ENCODE measurements at regions not wholly inside any gene's neighbourhood (a gene's known extent, or its start where the extent isn't known, plus 50 kb on each side); places are given as distances from the start of the nearest gene placed in this dataset.

DNA sequence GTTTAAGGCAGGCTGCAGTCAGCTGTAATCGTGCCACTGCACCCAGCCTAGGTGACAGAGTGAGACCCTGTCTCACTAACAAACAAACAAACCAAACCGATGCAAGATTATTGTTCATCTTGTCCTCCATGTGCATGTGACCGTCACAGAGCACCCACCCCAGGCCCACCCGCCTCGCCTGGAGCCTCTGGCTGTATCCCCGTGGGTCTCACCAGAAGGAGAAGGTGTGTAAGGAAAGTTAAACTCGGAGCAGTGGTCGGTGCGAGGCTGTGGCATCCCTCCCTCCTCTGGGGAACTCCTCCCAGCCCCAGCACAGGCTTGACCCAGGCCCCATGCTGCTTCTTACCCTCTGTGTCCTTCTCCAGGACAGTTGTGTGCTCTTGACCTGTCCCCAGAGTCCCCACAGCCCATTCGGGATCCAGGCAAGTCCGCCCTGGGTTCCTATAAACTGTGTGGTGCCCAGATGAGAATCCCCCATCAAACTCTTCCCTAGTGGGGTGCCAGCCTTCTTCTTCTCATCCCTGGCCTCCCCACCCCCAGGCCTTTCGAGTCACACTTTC lies 318.4 kb downstream of the AJAP1 start:
- no peaks in the 10 kb centered on the region for H3K36me3 Mint-ChIP-seq
- peaks cover 3% of the 10 kb centered on the region for H3K27me3 Mint-ChIP-seq
- no peaks in the 10 kb centered on the region for H3K4me1 Mint-ChIP-seq (ENCODE audit: low read depth)
- H3K27ac Mint-ChIP-seq, result no peak overlapping the region
- H3K9me3 Mint-ChIP-seq (ENCODE audit: low read depth), result no peaks in the 10 kb centered on the region
- no peak overlapping the region for H3K4me3 Mint-ChIP-seq

- Mint-ChIP-seq H3K4me3 (no peak overlapping the region), H3K36me3 (no peaks in the 10 kb centered on the region), H3K9me3 (ENCODE audit: low read depth) (no peaks in the 10 kb centered on the region), H3K27me3 (peaks cover 7% of the 10 kb centered on the region), H3K27ac (no peak overlapping the region), H3K4me1 (ENCODE audit: low read depth) (no peaks in the 10 kb centered on the region)
Measured at GRCh38 chr1:4971666-4972065, 317.3 kb downstream of the AJAP1 start.

- Mint-ChIP-seq H3K9me3 (ENCODE audit: low read depth) (no peaks in the 10 kb centered on the region), H3K27me3 (peaks cover 9% of the 10 kb centered on the region), H3K4me3 (no peak overlapping the region), H3K36me3 (no peaks in the 10 kb centered on the region), H3K27ac (no peak overlapping the region), H3K4me1 (ENCODE audit: low read depth) (no peaks in the 10 kb centered on the region)
Measured at GRCh38 chr1:4970532-4970931, 316.1 kb downstream of the AJAP1 start.

DNA sequence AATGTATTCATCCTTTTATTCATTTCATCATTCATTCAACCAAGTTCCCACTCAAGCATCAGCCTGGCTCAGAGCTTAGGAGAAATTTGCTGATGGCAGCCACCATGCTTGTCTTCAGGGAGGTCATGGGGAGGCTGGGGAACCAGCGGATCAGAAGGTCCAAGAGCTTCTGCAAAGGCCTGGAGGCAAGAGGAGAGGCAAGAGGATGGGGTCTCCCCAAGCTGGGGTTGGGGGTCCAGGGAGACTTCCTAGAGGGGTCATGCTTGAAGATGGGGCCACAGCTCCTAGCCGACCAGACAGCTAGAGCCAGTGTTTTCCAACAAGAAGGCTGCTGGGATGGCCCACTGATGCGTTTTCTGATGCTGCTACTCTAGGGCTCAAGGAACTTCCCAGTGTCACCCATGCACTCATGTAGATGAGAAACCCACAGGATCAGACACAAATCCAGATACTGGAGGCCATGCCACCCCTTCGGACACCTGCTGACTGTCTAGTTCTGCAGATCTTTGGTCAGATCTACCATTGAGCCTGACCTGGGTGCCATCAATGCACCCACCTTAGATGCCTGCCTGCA lies 315.2 kb downstream of the AJAP1 start:
- no peak overlapping the region for H3K4me3 Mint-ChIP-seq
- H3K4me1 Mint-ChIP-seq (ENCODE audit: low read depth), result no peaks in the 10 kb centered on the region
- H3K27ac Mint-ChIP-seq, result no peak overlapping the region
- no peaks in the 10 kb centered on the region for H3K36me3 Mint-ChIP-seq
- H3K27me3 Mint-ChIP-seq, result peaks cover 9% of the 10 kb centered on the region
- no peaks in the 10 kb centered on the region for H3K9me3 Mint-ChIP-seq (ENCODE audit: low read depth)

GRCh38 chr1:4965346-4966075 lies 311.1 kb downstream of the AJAP1 start:
- Mint-ChIP-seq H3K36me3 (no peaks in the 10 kb centered on the region), H3K27me3 (peaks cover 15% of the 10 kb centered on the region), H3K4me3 (no peak overlapping the region), H3K4me1 (ENCODE audit: low read depth) (no peaks in the 10 kb centered on the region), H3K9me3 (ENCODE audit: low read depth) (no peaks in the 10 kb centered on the region), H3K27ac (no peak overlapping the region)

GRCh38 chr1:4964634-4965345 lies 310.4 kb downstream of the AJAP1 start:
- Mint-ChIP-seq H3K4me1 (ENCODE audit: low read depth) (no peaks in the 10 kb centered on the region), H3K36me3 (no peaks in the 10 kb centered on the region), H3K9me3 (ENCODE audit: low read depth) (no peaks in the 10 kb centered on the region), H3K27me3 (peaks cover 15% of the 10 kb centered on the region), H3K27ac (no peak overlapping the region), H3K4me3 (no peak overlapping the region)

DNA sequence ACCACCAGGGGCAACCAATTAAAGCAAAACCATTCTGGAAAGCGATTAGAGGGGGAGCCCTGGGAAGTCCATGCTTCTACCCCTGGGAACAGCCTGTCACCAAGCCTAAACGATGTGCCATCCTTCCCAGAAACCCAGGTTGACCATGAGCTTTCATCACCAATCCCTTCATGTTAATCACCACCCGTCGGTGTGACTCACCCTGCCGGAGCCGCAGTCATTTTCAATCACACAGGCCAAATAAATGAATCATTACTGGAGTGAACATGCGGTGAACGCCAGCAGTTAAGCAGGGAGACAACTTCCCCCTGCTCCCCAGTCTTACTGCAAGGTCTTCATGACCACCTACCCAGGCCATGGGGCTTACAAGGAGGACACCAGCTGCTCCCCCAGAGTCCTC lies 308.8 kb downstream of the AJAP1 start:
- Mint-ChIP-seq H3K27ac (no peak overlapping the region), H3K9me3 (ENCODE audit: low read depth) (no peaks in the 10 kb centered on the region), H3K4me3 (no peak overlapping the region), H3K36me3 (no peaks in the 10 kb centered on the region), H3K27me3 (peaks cover 15% of the 10 kb centered on the region), H3K4me1 (ENCODE audit: low read depth) (no peaks in the 10 kb centered on the region)

GRCh38 chr1:4962836-4963235 lies 308.4 kb downstream of the AJAP1 start:
- no peaks in the 10 kb centered on the region for H3K9me3 Mint-ChIP-seq (ENCODE audit: low read depth)
- H3K27ac Mint-ChIP-seq, result no peak overlapping the region

GRCh38 chr1:4961935-4962645 lies 307.7 kb downstream of the AJAP1 start:
- no peaks in the 10 kb centered on the region for H3K4me1 Mint-ChIP-seq (ENCODE audit: low read depth)
- no peak overlapping the region for H3K4me3 Mint-ChIP-seq
- H3K9me3 Mint-ChIP-seq (ENCODE audit: low read depth), result no peaks in the 10 kb centered on the region
- no peaks in the 10 kb centered on the region for H3K36me3 Mint-ChIP-seq
- no peak overlapping the region for H3K27ac Mint-ChIP-seq
- H3K27me3 Mint-ChIP-seq, result peaks cover 11% of the 10 kb centered on the region

More at GRCh38 chr1:4962836-4963235, 308.4 kb downstream of the AJAP1 start:
- Mint-ChIP-seq H3K36me3 (no peaks in the 10 kb centered on the region), H3K4me3 (no peak overlapping the region), H3K4me1 (ENCODE audit: low read depth) (no peaks in the 10 kb centered on the region), H3K27me3 (peaks cover 14% of the 10 kb centered on the region)

GRCh38 chr1:4960782-4961475 lies 306.5 kb downstream of the AJAP1 start:
- peaks cover 7% of the 10 kb centered on the region for H3K27me3 Mint-ChIP-seq

GRCh38 chr1:4960336-4960735 lies 305.9 kb downstream of the AJAP1 start:
- no peak overlapping the region for H3K27ac Mint-ChIP-seq
- no peaks in the 10 kb centered on the region for H3K36me3 Mint-ChIP-seq
- H3K9me3 Mint-ChIP-seq (ENCODE audit: low read depth), result no peaks in the 10 kb centered on the region
- peaks cover 7% of the 10 kb centered on the region for H3K27me3 Mint-ChIP-seq
- no peak overlapping the region for H3K4me3 Mint-ChIP-seq
- no peaks in the 10 kb centered on the region for H3K4me1 Mint-ChIP-seq (ENCODE audit: low read depth)

More at GRCh38 chr1:4960782-4961475, 306.5 kb downstream of the AJAP1 start:
- Mint-ChIP-seq H3K27ac (no peak overlapping the region), H3K4me1 (ENCODE audit: low read depth) (no peaks in the 10 kb centered on the region), H3K9me3 (ENCODE audit: low read depth) (no peaks in the 10 kb centered on the region), H3K4me3 (no peak overlapping the region), H3K36me3 (no peaks in the 10 kb centered on the region)

- Mint-ChIP-seq H3K27me3 (peaks cover 4% of the 10 kb centered on the region), H3K36me3 (no peaks in the 10 kb centered on the region), H3K4me1 (ENCODE audit: low read depth) (no peaks in the 10 kb centered on the region)
Measured at GRCh38 chr1:4959216-4959615, 304.8 kb downstream of the AJAP1 start.

GRCh38 chr1:4957027-4957426 lies 302.6 kb downstream of the AJAP1 start:
- peaks cover 3% of the 10 kb centered on the region for H3K27me3 Mint-ChIP-seq
- no peaks in the 10 kb centered on the region for H3K36me3 Mint-ChIP-seq
- peaks cover 19% of the 10 kb centered on the region for H3K9me3 Mint-ChIP-seq (ENCODE audit: low read depth)
- H3K4me3 Mint-ChIP-seq, result no peak overlapping the region
- no peak overlapping the region for H3K27ac Mint-ChIP-seq
- H3K4me1 Mint-ChIP-seq (ENCODE audit: low read depth), result no peaks in the 10 kb centered on the region

More at GRCh38 chr1:4959216-4959615, 304.8 kb downstream of the AJAP1 start:
- H3K27ac Mint-ChIP-seq, result no peak overlapping the region
- H3K4me3 Mint-ChIP-seq, result no peak overlapping the region
- H3K9me3 Mint-ChIP-seq (ENCODE audit: low read depth), result no peaks in the 10 kb centered on the region

GRCh38 chr1:4954392-4954791 lies 300.0 kb downstream of the AJAP1 start:
- Mint-ChIP-seq H3K9me3 (ENCODE audit: low read depth) (peaks cover 19% of the 10 kb centered on the region), H3K27ac (no peak overlapping the region), H3K4me3 (no peak overlapping the region), H3K36me3 (no peaks in the 10 kb centered on the region), H3K27me3 (peaks cover 4% of the 10 kb centered on the region), H3K4me1 (ENCODE audit: low read depth) (no peaks in the 10 kb centered on the region)

Data from activated naive CD8-positive, alpha-beta T cell (primary cell).